Astrocyte (in vitro differentiated cells and primary cell): ENCODE measurements at regions not wholly inside any gene's neighbourhood (a gene's known extent, or its start where the extent isn't known, plus 50 kb on each side); places are given as distances from the start of the nearest gene placed in this dataset.

Experiments
- DNase-seq: peaks from one replicate; pipeline ENCODE4 v3.0.0-alpha.2; 2010; ENCODE audit warnings: low read depth
- FAIRE-seq: peaks from 2 replicates; lab custom pipeline; 2011; peaks lifted over from hg19 to GRCh38; lab: Jason Lieb, UNC
- H2AFZ ChIP-seq: 2 replicates; pipeline ENCODE4 v1.6.0; 2012; ENCODE audit warnings: low read depth, low read length, inconsistent platforms
- H3K27ac ChIP-seq: 2 replicates; pipeline ENCODE4 v1.5.1; 2011; ENCODE audit warnings: low read depth, low read length, inconsistent platforms
- H3K27me3 ChIP-seq: 2 replicates; pipeline ENCODE4 v1.6.0; 2011; ENCODE audit warnings: low read length, inconsistent platforms; ENCODE audit not compliant: insufficient read depth
- H3K36me3 ChIP-seq: 2 replicates; pipeline ENCODE4 v1.5.1; 2011; ENCODE audit warnings: low read length, inconsistent platforms; ENCODE audit not compliant: insufficient read depth
- H3K4me1 ChIP-seq: 2 replicates; pipeline ENCODE4 v1.5.1; 2011; ENCODE audit warnings: low read length, inconsistent platforms; ENCODE audit not compliant: insufficient read depth
- H3K4me2 ChIP-seq: 2 replicates; pipeline ENCODE4 v1.6.0; 2012; ENCODE audit warnings: low read length, inconsistent platforms
- H3K4me3 ChIP-seq: 2 replicates; pipeline ENCODE4 v1.5.1; 2011; ENCODE audit warnings: low read depth, mild to moderate bottlenecking, low read length, inconsistent platforms; ENCODE audit not compliant: insufficient read depth
- H3K79me2 ChIP-seq: 2 replicates; pipeline ENCODE4 v1.6.0; 2012; ENCODE audit warnings: mild to moderate bottlenecking, low read length, inconsistent platforms; ENCODE audit not compliant: insufficient read depth
- H3K9ac ChIP-seq: 2 replicates; pipeline ENCODE4 v1.6.0; 2012; ENCODE audit warnings: mild to moderate bottlenecking, low read length, inconsistent platforms
- H3K9me3 ChIP-seq: 2 replicates; pipeline ENCODE4 v1.5.1; 2012; ENCODE audit warnings: low read depth, mild to moderate bottlenecking, low read length, inconsistent platforms; ENCODE audit not compliant: insufficient read depth
- H4K20me1 ChIP-seq: 2 replicates; pipeline ENCODE4 v1.6.0; 2012; ENCODE audit warnings: low read length, inconsistent platforms; ENCODE audit not compliant: insufficient read depth
- H3K27ac Mint-ChIP-seq: one replicate; pipeline ENCODE4 v1.8.0; 2021; ENCODE audit warnings: mild to moderate bottlenecking, mixed read lengths; ENCODE audit not compliant: unreplicated experiment
- H3K27me3 Mint-ChIP-seq: one replicate; pipeline ENCODE4 v1.8.0; 2021; ENCODE audit warnings: low read depth, mixed read lengths; ENCODE audit not compliant: unreplicated experiment
- H3K36me3 Mint-ChIP-seq: one replicate; pipeline ENCODE4 v1.8.0; 2021; ENCODE audit warnings: low read depth, mixed read lengths; ENCODE audit not compliant: unreplicated experiment
- H3K4me1 Mint-ChIP-seq: one replicate; pipeline ENCODE4 v1.8.0; 2021; ENCODE audit warnings: low read depth, mixed read lengths; ENCODE audit not compliant: unreplicated experiment
- H3K4me3 Mint-ChIP-seq: one replicate; pipeline ENCODE4 v1.8.0; 2021; ENCODE audit warnings: mild to moderate bottlenecking, moderate library complexity, mixed read lengths; ENCODE audit not compliant: unreplicated experiment
- H3K9me3 Mint-ChIP-seq: one replicate; pipeline ENCODE4 v1.8.0; 2021; ENCODE audit warnings: mild to moderate bottlenecking, mixed read lengths; ENCODE audit not compliant: unreplicated experiment
- CTCF ChIP-seq: IDR thresholded peaks from 2 replicates; pipeline ENCODE4 v1.5.1; 2011; ENCODE audit warnings: low read depth, mild to moderate bottlenecking, inconsistent platforms, low read length, moderate library complexity; ENCODE audit not compliant: insufficient read depth
- EZH2 ChIP-seq: IDR thresholded peaks from 2 replicates; pipeline ENCODE4 v1.6.1; 2012; ENCODE audit warnings: mild to moderate bottlenecking, low read length, inconsistent platforms; ENCODE audit not compliant: insufficient read depth

- no peaks in the 10 kb centered on the region for H3K36me3 ChIP-seq
- H3K9ac ChIP-seq = no peak overlapping the region
- Mint-ChIP-seq H3K36me3 (peaks cover 2% of the 10 kb centered on the region), H3K27ac (no peak overlapping the region), H3K9me3 (no peaks in the 10 kb centered on the region), H3K4me1 (peaks cover 4% of the 10 kb centered on the region), H3K27me3 (peaks cover 26% of the 10 kb centered on the region), H3K4me3 (no peak overlapping the region)
- FAIRE-seq (no peak), DNase-seq (no peak)
- no peaks in the 10 kb centered on the region for H3K4me1 ChIP-seq
- no peaks in the 10 kb centered on the region for H4K20me1 ChIP-seq
- no peak for TF ChIP-seq CTCF
- no peak for TF ChIP-seq EZH2
- no peak overlapping the region for H3K27ac ChIP-seq
- H3K9me3 ChIP-seq = no peaks in the 10 kb centered on the region
- H3K79me2 ChIP-seq = no peaks in the 10 kb centered on the region
- H3K4me3 ChIP-seq = no peak overlapping the region
- no peak overlapping the region for H2AFZ ChIP-seq
- no peaks in the 10 kb centered on the region for H3K27me3 ChIP-seq
- no peak overlapping the region for H3K4me2 ChIP-seq
Observed at GRCh38 chr20:24806705-24807676, 142.1 kb upstream of the CST7 start.

- no peak overlapping the region for H3K27ac Mint-ChIP-seq
Observed at GRCh38 chr20:24808616-24809015, 140.5 kb upstream of the CST7 start.

More at GRCh38 chr20:24808616-24809015, 140.5 kb upstream of the CST7 start:
- Histone ChIP-seq H3K4me1 (no peaks in the 10 kb centered on the region), H2AFZ (no peak overlapping the region), H3K27ac (no peak overlapping the region), H4K20me1 (no peaks in the 10 kb centered on the region), H3K4me2 (no peak overlapping the region), H3K4me3 (no peak overlapping the region), H3K79me2 (no peaks in the 10 kb centered on the region), H3K9ac (no peak overlapping the region), H3K36me3 (no peaks in the 10 kb centered on the region), H3K27me3 (no peaks in the 10 kb centered on the region), H3K9me3 (no peaks in the 10 kb centered on the region)
- no peak for FAIRE-seq
- H3K4me3 Mint-ChIP-seq = no peak overlapping the region
- H3K9me3 Mint-ChIP-seq = no peaks in the 10 kb centered on the region
- DNase-seq = no peak
- TF ChIP-seq CTCF (no peak), EZH2 (no peak)
- H3K27me3 Mint-ChIP-seq = peaks cover 32% of the 10 kb centered on the region
- peaks cover 2% of the 10 kb centered on the region for H3K36me3 Mint-ChIP-seq
- H3K4me1 Mint-ChIP-seq = peaks cover 4% of the 10 kb centered on the region
